ENCODE measurements at regions not wholly inside any gene's neighbourhood (a gene's known extent, or its start where the extent isn't known, plus 50 kb on each side); places are given as distances from the start of the nearest gene placed in this dataset.

- no peak overlapping the region for H4K8ac ChIP-seq (ENCODE audit: low read depth in 2 of 2, low read length in 2 of 2)
- no peaks in the 10 kb centered on the region for H3K27me3 ChIP-seq (ENCODE audit: control insufficient read depth, insufficient read depth, low read length)
- no peak overlapping the region for H3K4me2 ChIP-seq (ENCODE audit: low read depth, low read length)
- no peaks in the 10 kb centered on the region for H3K36me3 ChIP-seq (ENCODE audit: control insufficient read depth, insufficient read depth, low read length)
- no peak overlapping the region for H2BK5ac ChIP-seq (ENCODE audit: low read depth, low read length, poor library complexity, severe bottlenecking)
- dilution Hi-C loops (cut with HindIII; ENCODE audit: low sequenced_read_pairs, unreplicated experiment) (no loop called here), intact Hi-C loops (cut with micrococcal nuclease) (loop anchor here (5.0 kb wide), 1 partner anchor 1107 kb away; no protein-coding TSS in a partner anchor), in situ Hi-C loops (cut with MboI; ENCODE audit: low sequenced_read_pairs) (no loop called here)
- TF ChIP-seq RFX5 (IDR thresholded peaks at IDR 0.05; ENCODE audit: low read depth, low read length) = no peak
- no peak for TF ChIP-seq FOS (IDR thresholded peaks at IDR 0.05; ENCODE audit: low read depth, low read length)
- TF ChIP-seq RAD21 (IDR thresholded peaks at IDR 0.05; ENCODE audit: low read length) = no peak
- no peak for TF ChIP-seq CHD1 (IDR thresholded peaks at IDR 0.05; ENCODE audit: low read depth, low read length)
- no peak for TF ChIP-seq ELK1 (IDR thresholded peaks at IDR 0.05; ENCODE audit: borderline replicate concordance, low read depth, low read length)
- TF ChIP-seq RCOR1 (IDR thresholded peaks at IDR 0.05; ENCODE audit: insufficient replicate concordance, low read length) = no peak
- TF ChIP-seq BHLHE40 (IDR thresholded peaks at IDR 0.05; ENCODE audit: low read depth, low read length) = no peak
- TF ChIP-seq USF2 (IDR thresholded peaks at IDR 0.05; ENCODE audit: low read depth, low read length) = no peak
- no peak for TF ChIP-seq CTCF (conservative IDR thresholded peaks at IDR 0.05; ENCODE audit: low read depth, low read length)
- no peak for TF ChIP-seq CEBPB (IDR thresholded peaks at IDR 0.05; ENCODE audit: low read depth, low read length)
- TF ChIP-seq SMC3 (IDR thresholded peaks at IDR 0.05; ENCODE audit: low read depth, low read length) = no peak
- no peak for TF ChIP-seq NFE2L2 (IDR thresholded peaks at IDR 0.05; ENCODE audit: low read depth, low read length)
- TF ChIP-seq POLR2A (IDR thresholded peaks at IDR 0.05; ENCODE audit: low read depth, low read length) = no peak
- TF ChIP-seq MAFK (IDR thresholded peaks at IDR 0.05; ENCODE audit: low read depth, low read length) = no peak
- no peak for TF ChIP-seq MAZ (IDR thresholded peaks at IDR 0.05; ENCODE audit: borderline replicate concordance, low read depth, low read length)
- no peak for TF ChIP-seq MXI1 (IDR thresholded peaks at IDR 0.05; ENCODE audit: borderline replicate concordance, low read depth, low read length)
- H3K27ac ChIP-seq (ENCODE audit: insufficient read depth, low read length) = no peak overlapping the region
- no peaks in the 10 kb centered on the region for H3K9me3 ChIP-seq (ENCODE audit: control insufficient read depth, insufficient read depth, low read length)
- no peak overlapping the region for H2AK9ac ChIP-seq (replicated peaks; ENCODE audit: low read depth, low read length, poor library complexity)
- no peaks in the 10 kb centered on the region for H3K79me1 ChIP-seq (ENCODE audit: low read depth in 1 of 2, low read length in 2 of 2)
- no peak for DNase-seq
- H3K9ac ChIP-seq (ENCODE audit: low read depth, low read length) = no peak overlapping the region
- no peak overlapping the region for H2BK120ac ChIP-seq (ENCODE audit: low read depth, low read length)
- no peak overlapping the region for H2BK15ac ChIP-seq (ENCODE audit: low read depth, low read length)
- BruUV-seq (replicated peaks) = no TSS peak
- 0 out of 2 replicates have a peak, but pooled peaks cover 2% of the 10 kb centered on the region for H3K4me1 ChIP-seq (ENCODE audit: control insufficient read depth, insufficient read depth, low read length)
- H3K4ac ChIP-seq (ENCODE audit: low read depth, low read length) = no peak overlapping the region
- H4K91ac ChIP-seq (ENCODE audit: insufficient read depth, low read depth, low read length) = no peak overlapping the region
- ATAC-seq (ENCODE audit: low read depth) = no peak
- no peak overlapping the region for H3K56ac ChIP-seq (ENCODE audit: extremely low read depth, insufficient read depth, low read length)
- H3K9me1 ChIP-seq (ENCODE audit: insufficient read depth, low read length) = no peaks in the 10 kb centered on the region
- H2AK5ac ChIP-seq (ENCODE audit: low read depth, low read length) = no peak overlapping the region
- H2AFZ ChIP-seq (replicated peaks; ENCODE audit: low read length, poor library complexity) = no peak overlapping the region
- ChIA-PET CTCF (no interaction called here), POLR2A (ENCODE audit: unreplicated experiment) (no interaction called here)
- WGBS, 2 experiments (ENCODE audit: extremely low coverage in 2 of 2, insufficient read length in 1 of 2) = no CpG with 5 or more reads among the region's 2 CpGs
- H3K4me3 ChIP-seq (ENCODE audit: insufficient read depth, low read depth, low read length) = no peak overlapping the region
- H4K20me1 ChIP-seq (ENCODE audit: insufficient read depth, low read length) = no peaks in the 10 kb centered on the region
- H4K5ac ChIP-seq (ENCODE audit: low read depth, low read length) = no peak overlapping the region
- H3K18ac ChIP-seq (ENCODE audit: low read depth, low read length) = no peak overlapping the region
- H3K23ac ChIP-seq (ENCODE audit: low read depth, low read length) = no peak overlapping the region
- no peak overlapping the region for H2BK20ac ChIP-seq (ENCODE audit: low read depth, low read length)
- H3K14ac ChIP-seq (replicated peaks; ENCODE audit: low read depth, low read length) = no peak overlapping the region
Measured at GRCh38 chr18:54673936-54674335, 82.9 kb downstream of the DYNAP start.
